Psoas muscle (tissue), 7 donors: ENCODE measurements at regions not wholly inside any gene's neighbourhood (a gene's known extent, or its start where the extent isn't known, plus 50 kb on each side); places are given as distances from the start of the nearest gene placed in this dataset.

Experiments
- ATAC-seq, 4 donors: fragments of 200-7000 bp; cut with Tn5 transposase; one replicate each; pipeline ENCODE4 v1.9.1; 2020; ENCODE audit warnings: moderate library complexity in 3 of 4, mild to moderate bottlenecking in 2 of 4
- DNase-seq, 2 donors: peaks; one replicate each; pipeline ENCODE4 v3.0.0-alpha.2; 2020
- H3K27ac ChIP-seq: fragments of 200-600 bp; one replicate; pipeline ENCODE4 v1.8.0; 2022
- H3K27me3 ChIP-seq, 3 donors: fragments of 200-600 bp in 1 of 3; one replicate each; pipeline versions ENCODE4 v1.6.1 to v1.8.0; 2013 to 2022; ENCODE audit warnings: low read length in 2 of 3, mild to moderate bottlenecking in 2 of 3, moderate library complexity in 1 of 3; ENCODE audit not compliant: insufficient read depth in 3 of 3
- H3K36me3 ChIP-seq, 2 donors: fragments of 200-600 bp in 1 of 2; one replicate each; pipeline versions ENCODE4 v1.6.1 to v1.8.0; 2013 to 2022; ENCODE audit warnings: low read depth in 1 of 2, mild to moderate bottlenecking in 1 of 2, moderate library complexity in 1 of 2; ENCODE audit not compliant: insufficient read depth in 1 of 2
- H3K4me1 ChIP-seq: fragments of 200-600 bp; one replicate; pipeline ENCODE4 v1.8.0; 2022
- H3K4me3 ChIP-seq: fragments of 200-600 bp; one replicate; pipeline ENCODE4 v1.8.0; 2022; ENCODE audit warnings: mild to moderate bottlenecking
- H3K9me3 ChIP-seq: fragments of 200-600 bp; one replicate; pipeline ENCODE4 v1.8.0; 2022
- CTCF ChIP-seq: fragments of 200-600 bp; IDR thresholded peaks from one replicate; pipeline ENCODE4 v1.8.0; 2022; ENCODE audit warnings: antibody characterized with exemption
- WGBS, 3 donors: extraction: QIAGEN DNeasy Blood & Tissue Kit; methylation state at CpG; one replicate each; pipeline versions ENCODE4 v1.1.6 to v1.1.7; 2013; 5-methylcytosine and 5-hydroxymethylcytosine counted together
- intact Hi-C, 2 donors: fragments of 100-400 bp; cut with DNase I; formaldehyde crosslinking; loops; one replicate each; pipeline versions ENCODE4 v1.11.0 to v1.14.2; 2022
- donor health status: healthy with polysubstance abuse.
- donor health status: DM: no; HTN: no; CAD: no; lungs with moderate emphysema.
- donor health status: Bipolar disorder and iron deficiency.
- donor health status: healthy.
- donor health status: DM: yes; HTN: yes; CAD: no.
- donor health status: DM: no; HTN: no; CAD: no.
- donor health status: DM: yes; HTN: yes; CAD: no.

- no peak overlapping the region for H3K27ac ChIP-seq
- intact Hi-C loops = no loop called here
- DNase-seq (no peak), ATAC-seq (no peak)
- no peak for TF ChIP-seq CTCF
- H3K4me1 ChIP-seq = no peaks in the 10 kb centered on the region
- H3K36me3 ChIP-seq = no peaks in the 10 kb centered on the region
- H3K4me3 ChIP-seq = no peak overlapping the region
- no peaks in the 10 kb centered on the region for H3K9me3 ChIP-seq
- 65 to 69% (median 68%) methylated on average over 3 of the region's 3 CpGs for WGBS, 3 donors
- H3K27me3 ChIP-seq = no peaks in the 10 kb centered on the region
These were observed 449.2 kb upstream of the SLC10A2 start for GRCh38 chr13:103515410-103515809.

GRCh38 chr13:103514619-103515018, 448.4 kb upstream of the SLC10A2 start:
- no peaks in the 10 kb centered on the region for H3K9me3 ChIP-seq
- 13 to 30% (median 19%) methylated on average over 2 of the region's 2 CpGs for WGBS, 3 donors
- H3K27ac ChIP-seq = no peak overlapping the region
- H3K4me3 ChIP-seq = no peak overlapping the region
- DNase-seq (no peak), ATAC-seq (no peak)
- H3K4me1 ChIP-seq = no peaks in the 10 kb centered on the region
- no peaks in the 10 kb centered on the region for H3K27me3 ChIP-seq
- TF ChIP-seq CTCF = no peak
- no peaks in the 10 kb centered on the region for H3K36me3 ChIP-seq
- intact Hi-C loops = no loop called here

- Histone ChIP-seq H3K9me3 (no peaks in the 10 kb centered on the region), H3K27me3 (no peaks in the 10 kb centered on the region), H3K36me3 (no peaks in the 10 kb centered on the region), H3K27ac (no peak overlapping the region), H3K4me1 (no peaks in the 10 kb centered on the region), H3K4me3 (no peak overlapping the region)
- DNase-seq (no peak), ATAC-seq (no peak)
- TF ChIP-seq CTCF = no peak
- intact Hi-C loops = no loop called here
- 84 to 89% (median 89%) methylated on average over 1 of the region's 1 CpG for WGBS, 3 donors
These were observed 448.0 kb upstream of the SLC10A2 start for GRCh38 chr13:103514188-103514587.

- TF ChIP-seq CTCF = no peak
- no peaks in the 10 kb centered on the region for H3K4me1 ChIP-seq
- no peaks in the 10 kb centered on the region for H3K27me3 ChIP-seq
- no peak overlapping the region for H3K4me3 ChIP-seq
- intact Hi-C loops = no loop called here
- no peak overlapping the region for H3K27ac ChIP-seq
- no peaks in the 10 kb centered on the region for H3K36me3 ChIP-seq
- H3K9me3 ChIP-seq = no peaks in the 10 kb centered on the region
- WGBS, 3 donors = 55 to 57% (median 56%) methylated on average over 13 of the region's 13 CpGs
- DNase-seq (peak in 1 of 2 donors; percentile 19), ATAC-seq (no peak)
These were observed 443.9 kb upstream of the SLC10A2 start for GRCh38 chr13:103510007-103510535.

GRCh38 chr13:103497404-103497803, 431.2 kb upstream of the SLC10A2 start:
- no peak for TF ChIP-seq CTCF
- no peak for ATAC-seq
- intact Hi-C loops = no loop called here

More at GRCh38 chr13:103497404-103497803, 431.2 kb upstream of the SLC10A2 start:
- peaks cover 3% of the 10 kb centered on the region for H3K9me3 ChIP-seq
- H3K4me1 ChIP-seq = no peaks in the 10 kb centered on the region
- no peak overlapping the region for H3K27ac ChIP-seq
- H3K4me3 ChIP-seq = no peak overlapping the region
- no peak for DNase-seq
- no peaks in the 10 kb centered on the region for H3K36me3 ChIP-seq
- WGBS, 3 donors = 88 to 92% (median 89%) methylated on average over 1 of the region's 1 CpG
- H3K27me3 ChIP-seq = no peaks in the 10 kb centered on the region
